GM21423 (cell line): ENCODE measurements at regions not wholly inside any gene's neighbourhood (a gene's known extent, or its start where the extent isn't known, plus 50 kb on each side); places are given as distances from the start of the nearest gene placed in this dataset.
"Not testable (repeated sequence)": the region's sequence is repeated elsewhere in the genome, so short reads cannot be mapped to it uniquely, and the experiment has no call there.

ENCODE experiments used
- ATAC-seq: cut with Tn5 transposase; IDR thresholded peaks from one replicate; pipeline ENCODE4 v1.9.1; 2021; ENCODE audit warnings: mild to moderate bottlenecking, moderate library complexity; ENCODE audit not compliant: unreplicated experiment

DNA sequence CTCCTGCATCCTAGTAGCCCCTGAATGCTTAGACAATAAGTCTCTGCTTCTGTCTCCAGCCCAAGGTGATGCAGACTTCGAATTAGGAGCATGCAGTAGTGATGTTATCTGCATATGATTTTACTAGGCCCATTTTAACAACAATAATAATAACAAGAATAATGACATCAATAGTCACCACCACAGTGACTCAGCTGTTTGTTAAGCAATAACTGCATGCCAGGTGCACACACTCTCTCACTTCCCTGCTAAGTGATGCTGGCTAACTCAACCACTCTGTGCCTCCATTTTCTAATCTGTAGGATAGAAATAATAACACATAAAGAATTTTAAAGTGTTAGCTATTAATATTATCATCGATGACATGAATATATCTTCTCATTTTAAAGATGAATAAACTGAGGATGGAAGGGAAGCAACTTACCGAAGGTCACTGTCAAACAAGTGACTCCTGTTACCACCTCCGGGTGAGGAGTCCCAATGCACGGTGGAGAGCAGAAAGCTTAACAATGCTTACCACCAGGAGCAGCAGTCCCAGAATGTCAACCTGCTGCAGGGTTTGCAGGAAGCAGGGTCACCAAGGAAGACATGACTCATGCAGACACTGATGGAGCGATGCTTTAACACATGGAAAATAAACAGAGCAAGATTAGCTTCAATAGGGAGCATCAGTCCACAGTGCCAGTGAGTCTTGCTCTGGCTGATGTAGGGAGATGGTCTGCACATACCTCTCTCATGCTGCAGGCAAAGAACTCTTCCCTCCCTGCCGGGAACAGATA lies 290.2 kb downstream of the SPATA17 start:
- ATAC-seq, result no peak

GRCh38 chr1:217924924-217925323 lies 293.8 kb downstream of the SPATA17 start:
- no peak for ATAC-seq

DNA sequence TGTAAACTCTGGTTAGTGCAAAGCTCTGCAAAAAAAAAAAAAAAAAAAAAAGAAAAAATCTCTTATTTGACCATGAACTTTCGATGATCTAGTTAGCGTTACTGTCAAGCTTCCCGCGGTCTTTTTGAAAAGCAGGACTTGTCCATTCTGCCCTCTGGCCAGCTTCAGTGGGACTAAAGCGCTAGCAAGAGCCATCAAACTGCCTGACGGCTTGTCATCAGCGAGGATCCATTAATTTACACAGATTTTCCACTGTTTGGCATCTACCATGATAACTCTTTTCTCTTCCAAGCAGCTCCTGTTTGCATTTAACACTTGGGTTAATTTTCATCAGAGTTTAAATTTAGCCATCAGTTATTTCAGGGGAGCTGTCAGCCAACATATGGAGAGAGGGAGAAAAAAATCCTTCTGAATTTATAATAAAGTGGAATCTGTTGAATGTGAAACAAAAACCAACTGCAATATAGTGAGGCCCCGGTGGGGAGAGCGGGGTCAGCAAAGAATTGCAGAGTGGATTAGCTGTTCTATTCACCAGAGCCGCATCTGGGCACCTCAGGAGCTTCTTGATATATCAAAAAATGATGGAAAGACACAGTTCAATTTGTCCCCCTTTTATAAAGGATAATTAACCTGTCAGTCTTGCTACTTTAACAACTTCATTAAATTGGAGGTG lies 298.2 kb downstream of the SPATA17 start:
- ATAC-seq, result no peak

GRCh38 chr1:217943361-217943760 lies 312.2 kb downstream of the SPATA17 start:
- ATAC-seq, result no peak

- no peak for ATAC-seq
Measured at GRCh38 chr1:217944550-217944949, 313.4 kb downstream of the SPATA17 start.

DNA sequence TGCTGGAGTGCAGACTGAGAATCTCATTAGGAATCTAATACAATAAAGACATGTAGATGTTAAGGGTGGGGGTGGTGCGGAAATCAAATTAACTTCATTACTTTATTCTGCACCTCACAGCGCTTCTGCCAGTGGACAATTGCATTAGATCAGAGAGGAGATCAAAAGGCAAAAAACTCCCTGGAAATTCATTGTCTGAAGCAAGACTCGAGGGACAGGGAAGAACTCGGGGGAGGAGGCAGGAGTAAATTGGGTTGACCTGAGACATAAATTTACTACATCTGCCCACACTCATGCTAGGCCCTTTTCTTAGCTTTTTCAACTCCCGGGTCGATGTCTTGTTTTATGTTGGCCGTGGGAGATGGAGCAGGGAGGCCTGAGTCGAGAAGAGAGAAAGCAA lies 315.4 kb downstream of the SPATA17 start:
- ATAC-seq, result no peak

GRCh38 chr1:217948741-217949140 lies 317.6 kb downstream of the SPATA17 start:
- ATAC-seq, result no peak

GRCh38 chr1:217953330-217953729 lies 322.2 kb downstream of the SPATA17 start:
- ATAC-seq, result no peak

- no peak for ATAC-seq
Measured at GRCh38 chr1:217953922-217954321, 322.8 kb downstream of the SPATA17 start.

DNA sequence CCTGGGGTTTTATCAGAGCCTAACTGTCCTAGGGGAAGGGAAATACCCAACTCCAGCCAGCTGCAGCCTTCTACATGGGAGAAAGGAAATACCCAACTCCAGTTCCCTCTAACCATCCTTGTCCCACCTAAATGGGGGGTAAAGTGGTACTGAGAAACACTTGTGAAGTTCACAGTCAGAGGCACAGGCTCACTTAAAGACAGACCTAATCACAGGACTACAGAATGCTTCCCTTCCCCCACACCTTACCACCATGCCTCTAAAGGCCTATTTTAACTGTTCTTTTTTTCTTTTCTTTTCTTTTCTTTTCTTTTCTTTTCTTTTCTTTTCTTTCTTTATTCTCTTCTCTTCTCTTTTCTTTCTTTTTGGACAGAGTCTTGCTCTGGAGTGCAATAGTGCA lies 324.6 kb downstream of the SPATA17 start:
- no peak for ATAC-seq

- ATAC-seq, result no peak
Measured at GRCh38 chr1:217965156-217965786, 319.8 kb upstream of the RRP15 start.

DNA sequence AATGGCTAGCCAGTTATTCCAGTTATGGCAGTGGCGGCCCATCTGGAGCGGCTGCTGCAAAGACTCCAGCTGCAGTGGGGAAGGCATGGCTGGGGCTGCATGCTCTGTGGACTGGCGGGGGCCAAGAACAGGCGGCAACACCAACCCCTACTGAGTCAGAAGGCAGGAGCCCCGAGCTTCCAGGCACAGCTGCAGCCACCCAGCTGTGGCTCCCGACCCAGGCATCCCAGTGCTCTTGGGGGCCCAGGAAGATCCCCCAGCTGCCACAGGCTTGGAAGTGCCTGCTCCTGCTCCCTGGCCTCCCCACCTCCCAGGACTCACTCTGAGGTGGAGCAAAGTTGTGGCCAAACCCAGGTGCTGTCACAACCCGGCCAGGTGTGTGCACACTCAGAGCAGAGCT lies 317.0 kb upstream of the RRP15 start:
- no peak for ATAC-seq

- ATAC-seq, result no peak
Measured at GRCh38 chr1:217969428-217969827, 315.7 kb upstream of the RRP15 start.

DNA sequence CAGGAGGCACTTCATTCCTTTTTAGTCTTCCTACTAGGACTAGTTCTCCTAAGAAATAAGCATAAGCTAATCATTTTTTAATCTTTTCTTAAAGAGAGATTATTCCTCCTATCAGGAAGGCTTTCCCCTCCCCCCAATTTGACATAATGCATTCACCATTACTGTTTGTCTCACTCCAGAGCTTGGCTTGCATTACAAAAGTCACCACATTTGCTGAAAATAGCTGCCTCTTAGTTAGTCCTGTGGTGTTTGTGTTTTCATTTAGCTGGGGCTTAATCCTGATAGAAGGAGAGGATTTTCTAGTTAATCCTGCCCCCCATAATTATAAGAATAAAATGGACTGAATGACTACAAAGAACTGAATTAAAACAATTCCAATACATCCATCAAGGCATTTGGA lies 307.1 kb upstream of the RRP15 start:
- ATAC-seq, result no peak

- no peak for ATAC-seq
Measured at GRCh38 chr1:217981430-217981829, 303.7 kb upstream of the RRP15 start.

DNA sequence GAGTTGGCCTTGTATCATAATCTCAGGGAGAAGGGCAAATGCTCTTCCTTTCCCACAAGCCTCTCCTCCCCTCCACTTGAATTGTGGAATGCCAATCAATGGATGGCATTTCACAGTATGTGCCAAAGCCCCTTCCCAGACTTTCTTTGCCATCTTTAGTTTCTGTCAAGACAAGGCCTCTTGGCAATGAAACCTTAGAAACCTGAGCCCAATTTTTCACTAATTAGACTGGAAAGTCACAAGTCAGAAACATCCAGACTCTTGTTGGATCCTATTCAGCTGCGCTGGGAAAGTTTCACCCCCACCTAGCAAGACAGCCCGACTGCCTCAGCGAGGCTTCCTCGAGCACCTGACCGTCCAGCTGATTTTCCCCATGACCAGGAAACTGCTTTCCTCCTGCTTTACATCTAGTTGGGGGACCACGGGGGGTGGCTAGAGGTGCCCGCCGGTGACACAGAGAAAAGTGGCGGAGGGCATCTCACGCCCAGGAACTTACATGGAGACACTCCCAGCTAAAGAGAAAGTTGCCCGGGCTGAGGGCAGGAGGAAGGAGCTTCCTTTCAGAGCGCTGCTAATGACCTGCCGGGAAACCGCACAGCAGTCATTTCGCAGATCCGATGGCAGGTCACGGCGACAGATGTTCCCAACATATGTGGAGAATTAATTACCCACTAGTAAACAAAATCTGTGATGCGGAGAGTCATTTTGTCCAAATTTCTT lies 302.6 kb upstream of the RRP15 start:
- ATAC-seq, result no peak

- ATAC-seq, result no peak
Measured at GRCh38 chr1:217983051-217983375, 302.1 kb upstream of the RRP15 start.

DNA sequence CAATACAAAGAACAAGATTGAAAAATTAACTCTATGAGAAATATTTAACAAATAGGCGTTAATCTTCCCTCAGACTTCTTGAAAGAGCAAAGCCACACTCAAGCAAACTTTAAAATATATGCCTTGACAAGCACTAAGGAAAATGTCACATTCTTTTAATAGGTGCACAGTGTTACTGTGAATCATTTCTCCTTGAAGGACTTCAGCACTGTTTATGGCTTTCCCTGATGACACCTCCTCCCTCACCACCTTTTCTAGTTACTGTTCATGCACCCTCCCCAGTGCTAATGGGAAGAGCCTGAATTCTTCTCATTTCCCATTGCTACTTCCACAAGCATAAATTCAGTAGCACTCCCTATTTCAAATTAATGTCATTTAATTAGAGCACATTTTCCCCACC lies 299.5 kb upstream of the RRP15 start:
- no peak for ATAC-seq

GRCh38 chr1:217989510-217989909 lies 295.6 kb upstream of the RRP15 start:
- no peak for ATAC-seq

DNA sequence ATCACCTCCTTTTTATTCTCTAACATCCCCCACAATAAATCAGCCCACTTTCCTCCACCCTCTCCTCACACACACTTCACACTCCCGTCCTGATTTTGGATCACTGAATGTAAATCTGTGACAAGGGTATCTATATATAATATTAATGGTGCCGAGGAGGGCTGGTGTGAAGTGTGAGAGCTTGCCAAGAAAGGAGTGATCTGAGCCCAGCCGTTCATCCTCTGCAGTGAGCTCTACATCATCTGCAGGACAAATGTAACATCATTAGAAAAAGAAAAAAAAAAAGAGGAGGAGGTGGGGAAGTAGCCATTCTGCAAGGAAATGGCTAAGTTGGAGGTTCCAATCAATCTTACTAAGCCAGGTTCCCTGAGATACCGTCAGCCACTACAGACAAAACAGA lies 291.7 kb upstream of the RRP15 start:
- ATAC-seq, result no peak

GRCh38 chr1:218008296-218008695 lies 276.8 kb upstream of the RRP15 start:
- not testable (repeated sequence) for ATAC-seq

DNA sequence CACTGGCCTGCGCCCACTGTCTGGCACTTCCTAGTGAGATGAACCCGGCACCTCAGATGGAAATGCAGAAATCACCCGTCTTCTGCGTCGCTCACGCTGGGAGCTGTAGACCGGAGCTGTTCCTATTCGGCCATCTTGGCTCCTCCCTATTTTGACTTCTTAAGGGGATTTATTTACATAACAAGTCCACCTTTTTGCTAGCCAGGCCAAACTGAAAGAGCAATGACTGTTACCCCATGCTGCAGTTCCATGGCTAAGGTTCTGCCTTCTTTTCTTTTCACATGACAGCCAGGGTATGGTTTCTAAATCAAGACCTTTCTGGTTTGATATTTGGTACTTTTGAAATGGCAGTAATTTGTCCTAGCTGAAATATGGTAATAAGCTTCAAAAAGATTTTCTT lies 270.0 kb upstream of the RRP15 start:
- not testable (repeated sequence) for ATAC-seq
